Liver (tissue), 7 donors: ENCODE measurements at regions not wholly inside any gene's neighbourhood (a gene's known extent, or its start where the extent isn't known, plus 50 kb on each side); places are given as distances from the start of the nearest gene placed in this dataset.

Source experiments
- DNase-seq: peaks from one replicate; pipeline ENCODE4 v3.0.0-alpha.2; 2017; ENCODE audit warnings: low spot score
- H3K27ac ChIP-seq, 2 donors: one replicate each; pipeline ENCODE4 v1.7.0; 2013; ENCODE audit warnings: inconsistent platforms in 2 of 2, low read length in 2 of 2, control low read depth in 1 of 2, low read depth in 1 of 2, mild to moderate bottlenecking in 1 of 2
- H3K27me3 ChIP-seq, 4 donors: one replicate each; pipeline versions ENCODE4 v1.6.1 to v1.7.0; 2013; ENCODE audit warnings: low read length in 3 of 4, inconsistent platforms in 1 of 4, mild to moderate bottlenecking in 1 of 4, moderate library complexity in 1 of 4; ENCODE audit not compliant: control insufficient read depth in 4 of 4, insufficient read depth in 4 of 4
- H3K36me3 ChIP-seq, 4 donors: one replicate each; pipeline versions ENCODE4 v1.6.1 to v1.7.0; 2013; ENCODE audit warnings: low read length in 3 of 4, mild to moderate bottlenecking in 3 of 4, low read depth in 1 of 4, moderate library complexity in 1 of 4; ENCODE audit not compliant: control insufficient read depth in 4 of 4, insufficient read depth in 3 of 4
- H3K4me1 ChIP-seq, 4 donors: one replicate each; pipeline versions ENCODE4 v1.6.1 to v1.7.0; 2013; ENCODE audit warnings: low read length in 3 of 4, mild to moderate bottlenecking in 3 of 4, moderate library complexity in 1 of 4; ENCODE audit not compliant: control insufficient read depth in 4 of 4, insufficient read depth in 4 of 4
- H3K4me3 ChIP-seq, 3 donors: one replicate each; pipeline versions ENCODE4 v1.6.1 to v1.7.0; 2013; ENCODE audit warnings: low read length in 3 of 3, control low read depth in 1 of 3, low read depth in 1 of 3, mild to moderate bottlenecking in 1 of 3
- H3K9ac ChIP-seq, 2 donors: one replicate each; pipeline ENCODE4 v1.7.0; 2013; ENCODE audit warnings: low read length in 2 of 2, mild to moderate bottlenecking in 2 of 2, moderate library complexity in 2 of 2, control low read depth in 1 of 2, low read depth in 1 of 2
- H3K9me3 ChIP-seq, 4 donors: one replicate each; pipeline versions ENCODE4 v1.6.1 to v1.7.0; 2013; ENCODE audit warnings: low read length in 3 of 4; ENCODE audit not compliant: control insufficient read depth in 4 of 4
- ATF3 ChIP-seq: IDR thresholded peaks from 2 replicates; pipeline ENCODE4 v1.6.1; 2016; ENCODE audit warnings: antibody characterized with exemption
- EGR1 ChIP-seq, 2 donors: IDR thresholded peaks; 2 replicates each; pipeline ENCODE4 v1.6.1; 2016 to 2018; ENCODE audit warnings: antibody characterized with exemption in 2 of 2, low read depth in 2 of 2
- FOXA2 ChIP-seq: IDR thresholded peaks from 2 replicates; pipeline ENCODE4 v1.6.1; 2016; ENCODE audit warnings: antibody characterized with exemption
- HNF4A ChIP-seq, 2 donors: conservative IDR thresholded peaks; 2 replicates each; pipeline ENCODE4 v1.6.1; 2016; ENCODE audit warnings: antibody characterized with exemption in 2 of 2, mild to moderate bottlenecking in 2 of 2
- HNF4G ChIP-seq: IDR thresholded peaks from 2 replicates; pipeline ENCODE4 v1.6.1; 2016; ENCODE audit warnings: antibody characterized with exemption
- MAX ChIP-seq: IDR thresholded peaks from 2 replicates; pipeline ENCODE4 v1.6.1; 2016; ENCODE audit warnings: antibody characterized with exemption
- RAD21 ChIP-seq, 2 donors: IDR thresholded peaks; 2 replicates each; pipeline ENCODE4 v1.6.1; 2016; ENCODE audit warnings: antibody characterized with exemption in 2 of 2, mild to moderate bottlenecking in 2 of 2
- REST ChIP-seq: IDR thresholded peaks from 2 replicates; pipeline ENCODE4 v1.6.1; 2016; ENCODE audit warnings: antibody characterized with exemption, mild to moderate bottlenecking
- YY1 ChIP-seq: IDR thresholded peaks from 2 replicates; pipeline ENCODE4 v1.6.1; 2016; ENCODE audit warnings: antibody characterized with exemption, mild to moderate bottlenecking
- ZBTB33 ChIP-seq: IDR thresholded peaks from 2 replicates; pipeline ENCODE4 v1.6.1; 2016; ENCODE audit warnings: antibody characterized with exemption
- WGBS: extraction: QIAGEN DNeasy Blood & Tissue Kit; methylation state at CpG from one replicate; pipeline ENCODE4 v1.1.7; 2013; 5-methylcytosine and 5-hydroxymethylcytosine counted together
- donor health status: healthy.
- donor health status: healthy.
- donor health status: healthy.
- donor health status: healthy.

GRCh38 chr5:96257904-96258303, 175.1 kb downstream of the PCSK1 start (continued):
- TF ChIP-seq ZBTB33 (no peak), HNF4A (conservative IDR thresholded peaks at IDR 0.05) (no peak), EGR1 (IDR thresholded peaks at IDR 0.05; ENCODE audit: low read depth in 2 of 2) (no peak), ATF3 (no peak)

- H3K9me3 ChIP-seq: no peaks in the 10 kb centered on the region
- H3K9ac ChIP-seq: no peak overlapping the region
- H3K4me3 ChIP-seq: no peak overlapping the region
- no peak for DNase-seq
- peaks cover 3 to 6% (median 5%) of the 10 kb centered on the region in 4 donors for H3K4me1 ChIP-seq
- no peaks in the 10 kb centered on the region for H3K27me3 ChIP-seq
- no peak for TF ChIP-seq MAX
- TF ChIP-seq YY1: no peak
- no peak for TF ChIP-seq HNF4G
- no peak for TF ChIP-seq ZBTB33
- TF ChIP-seq RAD21 (IDR thresholded peaks at IDR 0.05): no peak
- TF ChIP-seq REST: no peak
- TF ChIP-seq HNF4A (conservative IDR thresholded peaks at IDR 0.05): no peak
- TF ChIP-seq EGR1 (IDR thresholded peaks at IDR 0.05; ENCODE audit: low read depth in 2 of 2): no peak
- TF ChIP-seq FOXA2: no peak
- no peak overlapping the region for H3K27ac ChIP-seq
- no peaks in the 10 kb centered on the region for H3K36me3 ChIP-seq
- 83% methylated on average over 5 of the region's 5 CpGs for WGBS
Measured at GRCh38 chr5:96256795-96257470, 176.1 kb downstream of the PCSK1 start.
